GM21786 (cell line): ENCODE measurements at regions not wholly inside any gene's neighbourhood (a gene's known extent, or its start where the extent isn't known, plus 50 kb on each side); places are given as distances from the start of the nearest gene placed in this dataset.

Experiments used
- ATAC-seq: cut with Tn5 transposase; IDR thresholded peaks from one replicate; pipeline ENCODE4 v1.9.1; 2021; ENCODE audit not compliant: unreplicated experiment

DNA sequence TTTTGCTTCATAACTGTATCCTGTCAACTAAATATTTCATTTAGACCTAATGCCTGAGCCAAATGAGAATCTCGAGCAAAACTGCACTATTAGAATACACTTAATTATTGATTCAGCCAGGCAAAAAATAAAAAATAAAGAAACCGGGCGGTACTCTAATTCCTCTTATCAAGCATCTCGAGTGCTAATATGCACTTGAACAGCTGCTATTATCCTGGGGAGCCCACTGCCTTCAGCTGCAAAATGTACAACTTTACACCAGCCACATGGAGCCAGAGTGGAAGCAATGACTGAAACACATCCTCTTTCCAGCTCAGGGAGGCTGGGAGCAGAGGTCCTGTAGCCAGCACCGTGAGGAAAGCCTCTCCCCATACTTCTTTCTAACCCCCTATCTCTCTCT, 390.0 kb upstream of the CADM1 start:
- ATAC-seq, result no peak

DNA sequence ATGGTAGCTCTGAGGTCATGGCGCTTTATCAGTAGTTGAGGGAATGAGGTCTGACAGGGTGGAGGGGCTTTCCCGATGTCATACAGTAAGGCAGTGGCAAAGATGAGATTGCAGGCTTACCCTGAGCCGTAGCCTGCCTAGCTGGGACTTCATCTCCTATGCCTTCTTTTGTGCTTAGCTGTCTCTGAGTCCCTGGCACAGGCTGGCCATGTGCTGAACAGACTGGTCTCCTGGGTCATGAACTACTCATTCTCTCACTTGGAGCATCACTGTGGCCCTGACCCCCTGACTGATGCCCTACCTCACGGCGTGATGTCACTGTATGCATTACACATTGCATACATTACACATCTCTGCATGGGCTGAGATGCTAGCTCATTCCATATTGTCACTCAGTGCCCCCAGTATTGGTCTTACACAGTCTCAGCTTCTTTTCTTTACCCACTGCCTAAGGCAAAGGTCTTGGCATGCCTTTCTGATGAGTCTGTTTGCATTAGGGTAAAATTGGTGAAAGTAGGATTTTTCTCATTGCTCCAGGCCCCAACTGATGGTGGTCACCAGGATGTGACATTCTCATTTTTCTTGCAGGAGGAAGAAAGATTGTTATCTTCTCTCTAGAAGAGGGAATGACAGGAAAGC, 389.4 kb upstream of the CADM1 start:
- no peak for ATAC-seq

DNA sequence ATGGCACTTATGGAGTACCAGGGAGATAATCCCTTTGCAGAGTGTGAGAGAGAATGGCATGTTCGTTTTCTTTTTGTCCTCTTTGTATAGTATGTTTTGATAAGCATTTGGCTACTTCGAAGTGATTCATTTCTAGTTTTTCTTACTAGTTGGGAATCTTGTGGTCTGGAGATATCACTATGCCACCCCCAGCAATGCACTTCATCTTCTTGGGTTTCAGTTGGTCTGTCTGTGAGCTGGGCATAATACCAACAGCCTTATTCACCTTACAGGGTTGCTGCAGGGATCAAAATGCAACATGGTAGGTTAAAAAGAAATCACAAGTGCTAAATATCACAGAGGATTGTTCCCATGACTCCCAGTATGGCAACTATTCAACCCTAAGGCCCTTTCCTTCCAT, 387.8 kb upstream of the CADM1 start:
- ATAC-seq, result no peak

DNA sequence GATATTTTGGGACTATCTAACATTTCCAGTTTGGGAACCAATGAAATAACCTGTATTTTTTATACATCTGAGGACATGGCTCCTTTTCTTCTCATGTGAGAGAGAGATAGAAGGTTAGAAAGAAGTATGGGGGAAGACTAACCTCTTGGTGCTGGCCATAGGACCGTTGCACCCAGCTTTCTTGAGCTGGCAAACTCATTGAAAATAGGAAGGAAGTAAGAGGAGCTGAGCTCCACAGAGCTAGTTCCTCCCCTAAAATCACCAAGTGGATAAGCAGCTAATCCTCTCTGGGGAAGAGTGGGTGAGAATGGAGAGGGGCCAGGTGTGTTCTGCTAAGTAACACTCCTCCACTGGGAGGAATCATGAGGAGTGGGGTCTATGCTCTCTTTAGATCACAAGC, 387.4 kb upstream of the CADM1 start:
- no peak for ATAC-seq

- ATAC-seq, result no peak
Measured at GRCh38 chr11:115890500-115890899, 386.3 kb upstream of the CADM1 start.

DNA sequence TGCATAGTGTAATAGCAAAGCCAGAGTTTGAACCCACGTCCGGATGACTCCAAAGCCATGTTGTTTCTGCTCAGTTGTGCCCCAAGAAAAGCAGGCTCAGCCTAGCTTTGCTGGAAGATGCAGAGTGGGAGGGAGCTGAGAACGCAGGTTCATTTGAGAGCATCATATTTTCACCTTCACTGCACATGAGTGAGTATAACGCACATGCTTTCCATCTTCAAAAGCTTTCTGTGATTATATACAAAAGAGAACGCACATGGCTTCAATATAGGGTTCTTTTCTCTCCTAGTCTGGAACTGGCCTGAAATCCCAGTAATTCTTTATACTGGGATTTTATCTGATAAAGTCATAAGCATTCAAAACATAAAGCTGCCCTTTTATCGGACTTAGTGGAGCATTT, 385.5 kb upstream of the CADM1 start:
- ATAC-seq, result no peak

DNA sequence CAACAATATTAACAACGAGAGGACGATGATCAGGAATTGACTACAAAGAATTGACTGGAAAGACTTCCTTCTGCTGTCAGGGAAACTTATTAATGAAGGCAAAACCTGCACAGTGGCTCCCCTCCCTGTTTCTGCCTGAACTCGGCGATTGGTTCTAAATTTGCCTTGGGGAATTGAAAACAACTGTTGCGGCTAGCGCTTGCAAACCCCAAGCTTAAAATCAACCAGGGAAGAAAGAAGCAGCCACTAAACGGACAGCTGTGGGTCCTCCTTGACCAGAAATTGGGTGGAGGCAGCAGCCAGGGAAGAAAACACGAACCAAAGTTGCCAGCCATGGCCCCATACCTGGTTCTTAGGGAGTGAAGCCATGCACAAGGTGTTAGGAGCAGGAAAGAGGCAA, 383.5 kb upstream of the CADM1 start:
- ATAC-seq, result no peak

GRCh38 chr11:115887316-115887715, 383.1 kb upstream of the CADM1 start:
- no peak for ATAC-seq

- ATAC-seq, result no peak
Measured at GRCh38 chr11:115886422-115886733, 382.2 kb upstream of the CADM1 start.

- no peak for ATAC-seq
Measured at GRCh38 chr11:115885535-115886421, 381.6 kb upstream of the CADM1 start.

- no peak for ATAC-seq
Measured at GRCh38 chr11:115884800-115885534, 380.8 kb upstream of the CADM1 start.

DNA sequence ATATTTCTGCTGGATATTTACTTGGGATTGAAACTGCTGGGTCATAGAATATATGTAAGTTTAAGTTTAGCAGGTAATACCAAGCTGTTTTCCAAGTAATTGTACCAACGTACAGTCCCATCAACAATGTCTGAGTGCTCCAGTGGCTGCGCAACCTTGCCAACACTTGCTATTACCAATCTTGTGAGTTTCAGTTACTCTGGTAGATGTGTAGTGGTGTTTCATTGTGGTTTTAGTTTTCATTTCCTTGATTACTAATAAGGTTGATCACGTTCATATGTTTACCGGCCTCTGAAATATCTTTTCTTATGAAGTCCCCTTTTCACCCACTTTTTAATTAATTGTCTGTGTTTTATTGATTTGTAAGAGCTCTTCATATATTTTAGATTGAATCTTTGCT, 370.6 kb upstream of the CADM1 start:
- peak; percentile 70 for ATAC-seq

- no peak for ATAC-seq
Measured at GRCh38 chr11:115873813-115874212, 369.6 kb upstream of the CADM1 start.

DNA sequence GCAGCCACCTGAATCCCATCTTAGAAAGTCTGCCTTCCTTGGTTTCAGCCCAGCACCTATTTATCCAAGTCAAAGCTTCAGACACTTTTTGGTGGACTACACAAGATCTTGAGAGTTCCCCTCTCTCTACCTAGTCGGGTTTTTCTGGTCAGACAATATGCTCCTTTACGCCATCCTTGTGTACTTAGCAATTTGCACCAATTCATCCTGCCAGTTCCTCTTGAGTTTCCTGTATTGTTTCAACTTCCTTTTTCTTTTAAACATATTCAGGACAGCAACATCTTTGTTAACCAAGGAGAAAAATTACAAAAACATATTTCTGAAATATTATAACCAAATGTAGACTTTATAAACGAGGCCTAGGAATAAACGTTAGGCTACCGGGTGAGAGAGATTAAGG, 368.2 kb upstream of the CADM1 start:
- no peak for ATAC-seq

DNA sequence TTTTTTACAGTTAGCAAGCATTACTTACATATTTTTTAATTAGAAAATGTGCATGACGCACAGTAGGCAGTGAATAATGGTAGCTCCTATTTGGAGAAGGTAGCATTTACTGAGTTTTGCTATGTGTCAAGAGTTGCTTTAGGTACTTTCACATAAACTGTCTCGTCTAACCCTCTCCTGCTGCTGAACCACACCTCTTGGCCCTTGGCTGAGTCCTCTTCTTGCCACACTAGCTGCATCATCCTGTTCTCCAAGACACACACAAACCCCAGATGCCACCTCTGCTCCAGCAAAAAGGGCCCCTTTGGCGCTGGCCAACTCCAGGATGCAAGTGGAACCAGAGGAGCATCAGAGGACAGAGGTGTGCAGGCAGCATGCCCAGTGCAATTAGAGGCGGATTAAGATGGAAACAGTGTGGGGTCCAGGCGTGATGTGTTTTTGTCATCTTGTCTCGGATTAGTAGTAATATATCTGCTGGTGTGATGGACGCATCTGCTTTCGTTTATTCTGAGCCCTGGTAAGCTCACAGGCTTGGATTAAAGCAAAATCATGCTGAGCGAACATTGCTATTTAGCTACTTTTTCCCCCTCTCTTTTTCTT, 367.0 kb upstream of the CADM1 start:
- no peak for ATAC-seq

DNA sequence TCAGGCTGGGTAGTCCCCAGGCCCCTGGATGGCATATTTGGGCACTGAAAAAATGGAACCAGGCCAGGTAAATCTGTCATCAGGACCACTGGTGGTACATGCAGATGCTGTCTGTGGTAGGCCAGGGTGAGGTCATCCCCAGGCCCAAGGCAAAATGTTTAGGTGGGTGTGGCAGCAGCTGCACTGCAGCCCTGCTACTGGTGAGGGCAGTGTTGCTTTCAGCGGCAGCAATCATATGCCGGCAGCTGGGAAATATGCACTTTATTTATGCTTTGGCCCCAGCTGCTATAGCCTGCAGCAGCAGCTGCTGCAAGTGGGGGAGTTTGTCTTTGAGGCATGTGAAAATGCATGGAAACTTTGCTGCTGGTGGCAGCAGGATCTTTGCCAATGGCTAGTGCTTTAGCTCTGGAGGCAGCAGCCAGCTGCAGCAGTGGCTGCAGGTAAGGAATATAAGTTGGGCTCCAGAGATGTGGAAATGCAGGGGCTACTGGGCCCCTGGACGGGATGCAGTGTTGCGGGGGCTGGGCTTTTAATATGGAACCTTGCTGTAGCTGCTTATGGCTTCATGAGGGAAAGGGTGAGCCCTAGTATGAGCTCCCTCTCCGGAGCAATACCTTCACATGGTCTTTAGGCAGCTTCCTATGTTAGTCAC, 365.7 kb upstream of the CADM1 start:
- peak; percentile 64 for ATAC-seq

DNA sequence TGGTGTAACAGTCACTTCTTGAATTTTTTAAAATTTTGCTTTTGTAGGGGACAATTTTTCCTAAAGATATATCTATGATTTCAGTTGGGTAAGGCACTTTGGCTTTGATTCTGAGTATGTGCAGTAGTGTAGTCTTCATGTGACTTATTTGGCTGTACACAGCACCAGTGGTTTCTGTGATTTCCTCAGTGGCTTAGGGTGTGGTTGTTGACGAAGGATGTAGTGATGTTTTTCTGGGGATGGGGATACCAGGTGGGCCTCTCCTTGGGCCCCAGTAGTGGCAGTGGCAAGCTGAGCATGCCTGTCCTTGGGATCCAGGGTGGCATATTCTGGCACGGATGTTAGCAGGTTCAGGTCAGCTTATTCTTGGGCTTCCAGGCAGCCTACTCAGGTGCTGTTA, 364.9 kb upstream of the CADM1 start:
- ATAC-seq, result no peak

- ATAC-seq, result no peak
Measured at GRCh38 chr11:115860246-115860645, 356.0 kb upstream of the CADM1 start.

DNA sequence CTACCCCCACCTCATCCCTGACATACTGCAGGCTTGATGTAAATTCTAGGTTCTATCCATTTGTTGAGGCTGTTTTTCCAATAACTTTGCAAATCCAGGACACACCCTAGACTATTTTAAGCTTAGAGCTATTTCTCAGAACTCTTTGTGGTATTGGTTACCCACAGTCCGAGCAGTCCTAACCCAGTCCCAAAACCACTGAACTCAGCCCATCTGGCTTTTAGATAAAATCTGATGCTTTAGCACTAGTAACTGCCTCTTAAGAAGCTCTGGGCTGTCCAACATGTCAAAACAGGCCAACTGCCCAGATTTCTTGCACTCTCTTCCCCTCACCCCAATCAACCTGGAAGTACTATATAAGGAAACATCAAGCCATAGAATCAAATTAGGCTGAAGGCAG, 344.4 kb upstream of the CADM1 start:
- no peak for ATAC-seq

DNA sequence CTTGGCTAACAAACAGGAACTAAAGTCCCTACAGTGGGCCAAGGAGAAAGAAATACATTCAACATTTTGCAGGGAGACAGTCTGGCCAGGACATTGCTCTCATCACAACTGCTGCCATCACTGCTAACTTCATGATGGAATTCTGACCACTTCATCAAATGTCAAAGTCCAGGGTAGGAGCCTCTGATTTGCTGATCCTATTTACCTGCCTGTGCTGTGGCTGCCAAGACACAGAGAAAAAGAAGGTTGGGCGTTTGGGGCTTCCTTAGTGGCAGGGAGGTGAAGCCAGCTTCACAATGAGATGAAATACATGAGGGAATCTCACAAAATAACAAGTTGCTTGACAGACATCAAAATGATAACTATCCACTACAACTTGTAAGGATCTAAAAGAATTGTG, 343.9 kb upstream of the CADM1 start:
- no peak for ATAC-seq

- no peak for ATAC-seq
Measured at GRCh38 chr11:115845872-115846271, 341.7 kb upstream of the CADM1 start.
